ENCODE measurements at regions not wholly inside any gene's neighbourhood (a gene's known extent, or its start where the extent isn't known, plus 50 kb on each side); places are given as distances from the start of the nearest gene placed in this dataset.
"Not testable (repeated sequence)": the region's sequence is repeated elsewhere in the genome, so short reads cannot be mapped to it uniquely, and the experiment has no call there.

GRCh38 chr5:101288633-101289032 is 385.6 kb upstream of the ST8SIA4 start:
- no peaks in the 10 kb centered on the region for H3K4me1 ChIP-seq (replicated peaks in 1 of 2)
- no peaks in the 10 kb centered on the region for H3K27me3 ChIP-seq
- DNase-seq: no peak
- 83 to 88% (median 87%) methylated on average over 7 of the region's 7 CpGs for WGBS, 4 donors
- H3K27ac ChIP-seq: no peak overlapping the region
- H3K9me3 ChIP-seq (replicated peaks in 1 of 3): no peaks in the 10 kb centered on the region
- no peaks in the 10 kb centered on the region for H3K36me3 ChIP-seq (replicated peaks in 1 of 2)
- H3K4me3 ChIP-seq: no peak overlapping the region
- TF ChIP-seq POLR2A (IDR thresholded peaks at IDR 0.05): no peak
- TF ChIP-seq CTCF (IDR thresholded peaks at IDR 0.05): no peak
- intact Hi-C loops (cut with DNase I): no loop called here

- WGBS, 4 donors: 32 to 88% (median 60%) methylated on average over 1 of the region's 1 CpG
- TF ChIP-seq POLR2A (IDR thresholded peaks at IDR 0.05) (no peak), CTCF (IDR thresholded peaks at IDR 0.05) (no peak)
- H3K27me3 ChIP-seq: no peaks in the 10 kb centered on the region
- no peaks in the 10 kb centered on the region for H3K9me3 ChIP-seq (replicated peaks in 1 of 3)
- no peak for DNase-seq
- no peaks in the 10 kb centered on the region for H3K36me3 ChIP-seq (replicated peaks in 1 of 2)
- H3K27ac ChIP-seq: no peak overlapping the region
- intact Hi-C loops (cut with DNase I): no loop called here
- no peaks in the 10 kb centered on the region for H3K4me1 ChIP-seq (replicated peaks in 1 of 2)
- H3K4me3 ChIP-seq: no peak overlapping the region
Measured at GRCh38 chr5:101284736-101285375, 381.8 kb upstream of the ST8SIA4 start.

- DNase-seq; H3K4me1 ChIP-seq (replicated peaks in 1 of 2); intact Hi-C loops (cut with DNase I); H3K27ac ChIP-seq; H3K9me3 ChIP-seq (replicated peaks in 1 of 3); H3K27me3 ChIP-seq; H3K4me3 ChIP-seq; H3K36me3 ChIP-seq (replicated peaks in 1 of 2): not testable (repeated sequence)
- WGBS, 4 donors: 91 to 98% (median 95%) methylated on average over 3 of the region's 3 CpGs
Measured at GRCh38 chr5:101283938-101284337, 380.9 kb upstream of the ST8SIA4 start.

GRCh38 chr5:101278917-101279316 is 375.8 kb upstream of the ST8SIA4 start:
- Histone ChIP-seq H3K36me3 (replicated peaks in 1 of 2) (no peaks in the 10 kb centered on the region), H3K27ac (no peak overlapping the region), H3K27me3 (no peaks in the 10 kb centered on the region), H3K4me1 (replicated peaks in 1 of 2) (no peaks in the 10 kb centered on the region), H3K9me3 (replicated peaks in 1 of 3) (no peaks in the 10 kb centered on the region), H3K4me3 (no peak overlapping the region)
- TF ChIP-seq POLR2A (IDR thresholded peaks at IDR 0.05): no peak
- TF ChIP-seq CTCF (IDR thresholded peaks at IDR 0.05): no peak
- intact Hi-C loops (cut with DNase I): no loop called here
- no peak for DNase-seq
- 77 to 86% (median 81%) methylated on average over 2 of the region's 2 CpGs for WGBS, 4 donors

GRCh38 chr5:101278011-101278687 is 375.1 kb upstream of the ST8SIA4 start:
- intact Hi-C loops (cut with DNase I): no loop called here
- H3K27me3 ChIP-seq: no peaks in the 10 kb centered on the region
- no peaks in the 10 kb centered on the region for H3K4me1 ChIP-seq (replicated peaks in 1 of 2)
- WGBS, 4 donors: 74 to 80% (median 76%) methylated on average over 5 of the region's 5 CpGs
- H3K4me3 ChIP-seq: no peak overlapping the region
- no peaks in the 10 kb centered on the region for H3K36me3 ChIP-seq (replicated peaks in 1 of 2)
- no peak for DNase-seq
- H3K27ac ChIP-seq: no peak overlapping the region
- no peaks in the 10 kb centered on the region for H3K9me3 ChIP-seq (replicated peaks in 1 of 3)
- TF ChIP-seq CTCF (IDR thresholded peaks at IDR 0.05) (no peak), POLR2A (IDR thresholded peaks at IDR 0.05) (no peak)

Data from adrenal gland (tissue), 9 donors.